ENCODE measurements at regions not wholly inside any gene's neighbourhood (a gene's known extent, or its start where the extent isn't known, plus 50 kb on each side); places are given as distances from the start of the nearest gene placed in this dataset.
A peak's percentile ranks its signal among the peaks of the same experiment; 100 is the strongest.

- WGBS (ENCODE audit: insufficient coverage), result no CpG with 5 or more reads among the region's 2 CpGs
- TF ChIP-seq CTCF (IDR thresholded peaks at IDR 0.05), result no peak
- no peak for DNase-seq
Observed at GRCh38 chr10:121664671-121665070, 66.4 kb upstream of the FGFR2 start.

GRCh38 chr10:121662945-121663917 lies 65.0 kb upstream of the FGFR2 start:
- TF ChIP-seq CTCF (IDR thresholded peaks at IDR 0.05), result no peak
- no peaks in the 10 kb centered on the region for H3K4me1 Mint-ChIP-seq
- H3K27me3 Mint-ChIP-seq (ENCODE audit: low read depth in 3 of 3), result peaks cover 7 to 13% (median 9%) of the 10 kb centered on the region in 3 donors
- Histone ChIP-seq H3K9me3 (replicated peaks in 1 of 2; ENCODE audit: control insufficient read depth in 1 of 2, insufficient read depth in 1 of 2, low read length in 2 of 2) (peaks cover 0 to 4% of the 10 kb centered on the region in 2 donors), H3K4me3 (replicated peaks in 1 of 3; ENCODE audit: low read depth in 2 of 3, low read length in 3 of 3) (no peak overlapping the region), H3K4me1 (ENCODE audit: control insufficient read depth in 1 of 2, insufficient read depth in 2 of 2, low read length in 2 of 2) (no peaks in the 10 kb centered on the region), H4K20me1 (ENCODE audit: insufficient read depth, low read length) (no peaks in the 10 kb centered on the region), H3K9ac (ENCODE audit: insufficient read depth, low read length, poor library complexity, severe bottlenecking) (no peak overlapping the region), H2AFZ (ENCODE audit: insufficient read depth, low read depth, low read length, poor library complexity, severe bottlenecking) (no peak overlapping the region), H3K79me2 (ENCODE audit: insufficient read depth, low read length) (no peaks in the 10 kb centered on the region), H3K27me3 (ENCODE audit: control insufficient read depth in 2 of 2, insufficient read depth in 2 of 2, low read length in 2 of 2) (peaks cover 0 to 6% of the 10 kb centered on the region in 2 donors), H3K27ac (ENCODE audit: low read depth in 1 of 2, low read length in 2 of 2) (no peak overlapping the region), H3K36me3 (replicated peaks in 1 of 2; ENCODE audit: control insufficient read depth in 1 of 2, insufficient read depth in 2 of 2, low read length in 2 of 2) (no peaks in the 10 kb centered on the region), H3K4me2 (replicated peaks; ENCODE audit: extremely low read depth, low read length, poor library complexity, severe bottlenecking) (no peak overlapping the region)
- H3K27ac Mint-ChIP-seq, result no peak overlapping the region
- no peak for DNase-seq
- no peak overlapping the region for H3K4me3 Mint-ChIP-seq
- 73% methylated on average over 8 of the region's 11 CpGs for WGBS (ENCODE audit: insufficient coverage)
- no peaks in the 10 kb centered on the region for H3K36me3 Mint-ChIP-seq
- peaks cover 0 to 7% (median 6%) of the 10 kb centered on the region in 7 donors for H3K9me3 Mint-ChIP-seq
- intact Hi-C loops (cut with micrococcal nuclease), result no loop called here

More at GRCh38 chr10:121664671-121665070, 66.4 kb upstream of the FGFR2 start:
- Histone ChIP-seq H3K36me3 (replicated peaks in 1 of 2; ENCODE audit: control insufficient read depth in 1 of 2, insufficient read depth in 2 of 2, low read length in 2 of 2) (no peaks in the 10 kb centered on the region), H3K4me3 (replicated peaks in 1 of 3; ENCODE audit: low read depth in 2 of 3, low read length in 3 of 3) (no peak overlapping the region), H3K27ac (ENCODE audit: low read depth in 1 of 2, low read length in 2 of 2) (no peak overlapping the region), H3K4me2 (replicated peaks; ENCODE audit: extremely low read depth, low read length, poor library complexity, severe bottlenecking) (no peak overlapping the region), H3K9me3 (replicated peaks in 1 of 2; ENCODE audit: control insufficient read depth in 1 of 2, insufficient read depth in 1 of 2, low read length in 2 of 2) (peaks cover 0 to 4% of the 10 kb centered on the region in 2 donors), H4K20me1 (ENCODE audit: insufficient read depth, low read length) (no peaks in the 10 kb centered on the region), H3K27me3 (ENCODE audit: control insufficient read depth in 2 of 2, insufficient read depth in 2 of 2, low read length in 2 of 2) (peaks cover 0 to 14% of the 10 kb centered on the region in 2 donors), H3K4me1 (ENCODE audit: control insufficient read depth in 1 of 2, insufficient read depth in 2 of 2, low read length in 2 of 2) (no peaks in the 10 kb centered on the region), H3K79me2 (ENCODE audit: insufficient read depth, low read length) (no peaks in the 10 kb centered on the region), H3K9ac (ENCODE audit: insufficient read depth, low read length, poor library complexity, severe bottlenecking) (no peak overlapping the region), H2AFZ (ENCODE audit: insufficient read depth, low read depth, low read length, poor library complexity, severe bottlenecking) (no peak overlapping the region)
- Mint-ChIP-seq H3K36me3 (no peaks in the 10 kb centered on the region), H3K9me3 (peaks cover 0 to 7% (median 5%) of the 10 kb centered on the region in 7 donors), H3K4me3 (no peak overlapping the region), H3K27me3 (ENCODE audit: low read depth in 3 of 3) (peaks cover 11 to 22% (median 11%) of the 10 kb centered on the region in 3 donors), H3K4me1 (no peaks in the 10 kb centered on the region), H3K27ac (peak overlapping the region in 1 of 7 donors; percentile 16)
- intact Hi-C loops (cut with micrococcal nuclease), result no loop called here

All from CD14-positive monocyte (primary cell).